Astrocyte (in vitro differentiated cells and primary cell): ENCODE measurements at regions not wholly inside any gene's neighbourhood (a gene's known extent, or its start where the extent isn't known, plus 50 kb on each side); places are given as distances from the start of the nearest gene placed in this dataset.

Experiments
- DNase-seq: peaks from one replicate; pipeline ENCODE4 v3.0.0-alpha.2; 2010; ENCODE audit warnings: low read depth
- FAIRE-seq: peaks from 2 replicates; lab custom pipeline; 2011; peaks lifted over from hg19 to GRCh38; lab: Jason Lieb, UNC
- H2AFZ ChIP-seq: 2 replicates; pipeline ENCODE4 v1.6.0; 2012; ENCODE audit warnings: low read depth, low read length, inconsistent platforms
- H3K27ac ChIP-seq: 2 replicates; pipeline ENCODE4 v1.5.1; 2011; ENCODE audit warnings: low read depth, low read length, inconsistent platforms
- H3K27me3 ChIP-seq: 2 replicates; pipeline ENCODE4 v1.6.0; 2011; ENCODE audit warnings: low read length, inconsistent platforms; ENCODE audit not compliant: insufficient read depth
- H3K36me3 ChIP-seq: 2 replicates; pipeline ENCODE4 v1.5.1; 2011; ENCODE audit warnings: low read length, inconsistent platforms; ENCODE audit not compliant: insufficient read depth
- H3K4me1 ChIP-seq: 2 replicates; pipeline ENCODE4 v1.5.1; 2011; ENCODE audit warnings: low read length, inconsistent platforms; ENCODE audit not compliant: insufficient read depth
- H3K4me2 ChIP-seq: 2 replicates; pipeline ENCODE4 v1.6.0; 2012; ENCODE audit warnings: low read length, inconsistent platforms
- H3K4me3 ChIP-seq: 2 replicates; pipeline ENCODE4 v1.5.1; 2011; ENCODE audit warnings: low read depth, mild to moderate bottlenecking, low read length, inconsistent platforms; ENCODE audit not compliant: insufficient read depth
- H3K79me2 ChIP-seq: 2 replicates; pipeline ENCODE4 v1.6.0; 2012; ENCODE audit warnings: mild to moderate bottlenecking, low read length, inconsistent platforms; ENCODE audit not compliant: insufficient read depth
- H3K9ac ChIP-seq: 2 replicates; pipeline ENCODE4 v1.6.0; 2012; ENCODE audit warnings: mild to moderate bottlenecking, low read length, inconsistent platforms
- H3K9me3 ChIP-seq: 2 replicates; pipeline ENCODE4 v1.5.1; 2012; ENCODE audit warnings: low read depth, mild to moderate bottlenecking, low read length, inconsistent platforms; ENCODE audit not compliant: insufficient read depth
- H4K20me1 ChIP-seq: 2 replicates; pipeline ENCODE4 v1.6.0; 2012; ENCODE audit warnings: low read length, inconsistent platforms; ENCODE audit not compliant: insufficient read depth
- H3K27ac Mint-ChIP-seq: one replicate; pipeline ENCODE4 v1.8.0; 2021; ENCODE audit warnings: mild to moderate bottlenecking, mixed read lengths; ENCODE audit not compliant: unreplicated experiment
- H3K27me3 Mint-ChIP-seq: one replicate; pipeline ENCODE4 v1.8.0; 2021; ENCODE audit warnings: low read depth, mixed read lengths; ENCODE audit not compliant: unreplicated experiment
- H3K36me3 Mint-ChIP-seq: one replicate; pipeline ENCODE4 v1.8.0; 2021; ENCODE audit warnings: low read depth, mixed read lengths; ENCODE audit not compliant: unreplicated experiment
- H3K4me1 Mint-ChIP-seq: one replicate; pipeline ENCODE4 v1.8.0; 2021; ENCODE audit warnings: low read depth, mixed read lengths; ENCODE audit not compliant: unreplicated experiment
- H3K4me3 Mint-ChIP-seq: one replicate; pipeline ENCODE4 v1.8.0; 2021; ENCODE audit warnings: mild to moderate bottlenecking, moderate library complexity, mixed read lengths; ENCODE audit not compliant: unreplicated experiment
- H3K9me3 Mint-ChIP-seq: one replicate; pipeline ENCODE4 v1.8.0; 2021; ENCODE audit warnings: mild to moderate bottlenecking, mixed read lengths; ENCODE audit not compliant: unreplicated experiment
- CTCF ChIP-seq: IDR thresholded peaks from 2 replicates; pipeline ENCODE4 v1.5.1; 2011; ENCODE audit warnings: low read depth, mild to moderate bottlenecking, inconsistent platforms, low read length, moderate library complexity; ENCODE audit not compliant: insufficient read depth
- EZH2 ChIP-seq: IDR thresholded peaks from 2 replicates; pipeline ENCODE4 v1.6.1; 2012; ENCODE audit warnings: mild to moderate bottlenecking, low read length, inconsistent platforms; ENCODE audit not compliant: insufficient read depth

- Histone ChIP-seq H3K27me3 (peaks cover 17% of the 10 kb centered on the region), H3K4me2 (no peak overlapping the region), H3K79me2 (no peaks in the 10 kb centered on the region), H3K4me1 (no peaks in the 10 kb centered on the region), H3K27ac (no peak overlapping the region), H4K20me1 (no peaks in the 10 kb centered on the region), H2AFZ (no peak overlapping the region), H3K4me3 (no peak overlapping the region), H3K9me3 (no peaks in the 10 kb centered on the region), H3K36me3 (no peaks in the 10 kb centered on the region), H3K9ac (no peak overlapping the region)
- Mint-ChIP-seq H3K9me3 (no peaks in the 10 kb centered on the region), H3K27me3 (peaks cover 15% of the 10 kb centered on the region), H3K27ac (no peak overlapping the region), H3K4me3 (no peak overlapping the region), H3K36me3 (no peaks in the 10 kb centered on the region), H3K4me1 (peaks cover 4% of the 10 kb centered on the region)
- FAIRE-seq (no peak), DNase-seq (no peak)
- TF ChIP-seq CTCF (no peak), EZH2 (no peak)
Observed at GRCh38 chr10:63865210-63865609, 344.0 kb downstream of the REEP3 start.

GRCh38 chr10:63866075-63866746 is 345.0 kb downstream of the REEP3 start:
- peak overlapping the region; percentile 40 for H3K4me3 Mint-ChIP-seq
- peak; percentile 22 for DNase-seq
- H3K4me1 Mint-ChIP-seq, result peaks cover 4% of the 10 kb centered on the region
- peak overlapping the region; percentile 4 for H3K9ac ChIP-seq
- no peaks in the 10 kb centered on the region for H3K9me3 ChIP-seq
- H4K20me1 ChIP-seq, result no peaks in the 10 kb centered on the region
- H2AFZ ChIP-seq, result peak overlapping the region; percentile 57
- no peak for FAIRE-seq
- H3K27ac Mint-ChIP-seq, result no peak overlapping the region
- H3K36me3 Mint-ChIP-seq, result no peaks in the 10 kb centered on the region
- peaks cover 15% of the 10 kb centered on the region for H3K27me3 Mint-ChIP-seq
- TF ChIP-seq CTCF (peak; percentile 91), EZH2 (no peak)
- H3K79me2 ChIP-seq, result no peaks in the 10 kb centered on the region
- H3K4me3 ChIP-seq, result no peak overlapping the region
- peaks cover 14% of the 10 kb centered on the region for H3K27me3 ChIP-seq
- H3K27ac ChIP-seq, result no peak overlapping the region
- peak overlapping the region; percentile 77 for H3K4me2 ChIP-seq
- no peaks in the 10 kb centered on the region for H3K4me1 ChIP-seq
- H3K9me3 Mint-ChIP-seq, result no peaks in the 10 kb centered on the region
- H3K36me3 ChIP-seq, result no peaks in the 10 kb centered on the region

- DNase-seq, result no peak
- no peaks in the 10 kb centered on the region for H4K20me1 ChIP-seq
- H3K4me1 Mint-ChIP-seq, result peaks cover 4% of the 10 kb centered on the region
- peak overlapping the region; percentile 19 for H3K27ac Mint-ChIP-seq
- peak; percentile 55 for FAIRE-seq
- H3K79me2 ChIP-seq, result no peaks in the 10 kb centered on the region
- H3K9me3 ChIP-seq, result no peaks in the 10 kb centered on the region
- H3K4me2 ChIP-seq, result peak overlapping the region; percentile 77
- no peaks in the 10 kb centered on the region for H3K4me1 ChIP-seq
- no peak overlapping the region for H3K4me3 ChIP-seq
- no peak for TF ChIP-seq EZH2
- no peak for TF ChIP-seq CTCF
- no peak overlapping the region for H3K4me3 Mint-ChIP-seq
- H2AFZ ChIP-seq, result no peak overlapping the region
- H3K27me3 ChIP-seq, result peaks cover 14% of the 10 kb centered on the region
- no peaks in the 10 kb centered on the region for H3K36me3 Mint-ChIP-seq
- H3K36me3 ChIP-seq, result no peaks in the 10 kb centered on the region
- peaks cover 15% of the 10 kb centered on the region for H3K27me3 Mint-ChIP-seq
- H3K27ac ChIP-seq, result no peak overlapping the region
- no peaks in the 10 kb centered on the region for H3K9me3 Mint-ChIP-seq
- no peak overlapping the region for H3K9ac ChIP-seq
Observed at GRCh38 chr10:63866747-63867140, 345.5 kb downstream of the REEP3 start.
